Activated CD4-positive, alpha-beta memory T cell treated with anti-CD3 and anti-CD28 coated beads for 36 hours (primary cell): ENCODE measurements at regions not wholly inside any gene's neighbourhood (a gene's known extent, or its start where the extent isn't known, plus 50 kb on each side); places are given as distances from the start of the nearest gene placed in this dataset.

ENCODE experiments used
- CTCF ChIA-PET: fragments of 350-600 bp; sonication (Branson Sonifier 250); formaldehyde crosslinking; loops from one replicate; lab custom pipeline; 2021; ENCODE audit warnings: antibody characterized with exemption, inconsistent platforms; lab: Charles Lee
- POLR2A ChIA-PET: fragments of 350-600 bp; sonication (Branson Sonifier 250); formaldehyde crosslinking; loops from one replicate; lab custom pipeline; 2021; ENCODE audit warnings: antibody characterized with exemption; lab: Charles Lee
- DNase-seq: peaks from one replicate; pipeline ENCODE4 v3.0.0-alpha.2; 2020
- H3K27ac Mint-ChIP-seq: one replicate; pipeline ENCODE4 v1.8.0; 2021; ENCODE audit warnings: mixed read lengths
- H3K27me3 Mint-ChIP-seq: one replicate; pipeline ENCODE4 v1.8.0; 2021; ENCODE audit warnings: mixed read lengths
- H3K36me3 Mint-ChIP-seq: one replicate; pipeline ENCODE4 v1.8.0; 2021; ENCODE audit warnings: mixed read lengths
- H3K4me1 Mint-ChIP-seq: one replicate; pipeline ENCODE4 v1.8.0; 2021; ENCODE audit warnings: low read depth, mixed read lengths
- H3K4me3 Mint-ChIP-seq: one replicate; pipeline ENCODE4 v1.8.0; 2021; ENCODE audit warnings: mild to moderate bottlenecking, mixed read lengths
- H3K9me3 Mint-ChIP-seq: one replicate; pipeline ENCODE4 v1.8.0; 2021; ENCODE audit warnings: mixed read lengths
- intact Hi-C: fragments of 100-400 bp; cut with micrococcal nuclease; formaldehyde crosslinking; loops from one replicate; pipeline ENCODE4 v1.15.1; 2023

DNA sequence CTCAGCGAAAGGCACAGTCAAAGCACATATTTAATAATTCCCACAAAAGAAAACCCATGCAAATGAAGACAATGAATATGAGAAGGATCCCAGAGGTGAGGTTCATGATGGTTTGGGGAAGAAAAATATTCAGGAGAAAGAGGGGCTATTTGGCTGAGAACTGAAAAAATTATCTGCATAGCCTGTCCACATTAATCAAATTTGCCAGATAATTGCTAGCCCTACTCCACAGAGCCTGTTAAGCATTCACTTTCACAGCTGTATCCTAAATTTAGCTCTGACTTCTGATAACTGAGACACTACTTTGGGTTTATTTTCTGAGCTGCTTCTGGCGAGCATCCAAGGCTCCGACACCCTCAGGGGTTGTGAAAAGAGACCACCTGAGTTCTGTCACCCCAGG is 176.2 kb downstream of the HERPUD2 start:
- H3K4me1 Mint-ChIP-seq, result no peaks in the 10 kb centered on the region
- H3K27ac Mint-ChIP-seq, result no peak overlapping the region
- no peak overlapping the region for H3K4me3 Mint-ChIP-seq
- H3K9me3 Mint-ChIP-seq, result no peaks in the 10 kb centered on the region
- intact Hi-C loops, result no loop called here
- POLR2A ChIA-PET, result no interaction called here
- peaks cover 5% of the 10 kb centered on the region for H3K27me3 Mint-ChIP-seq
- H3K36me3 Mint-ChIP-seq, result no peaks in the 10 kb centered on the region
- no peak for DNase-seq
- CTCF ChIA-PET, result interaction anchor here (1.0 to 3.6 kb wide), 4 partner anchors 13 to 94 kb away, joined by 3 to 23 read pairs (median 6); no protein-coding TSS in a partner anchor

DNA sequence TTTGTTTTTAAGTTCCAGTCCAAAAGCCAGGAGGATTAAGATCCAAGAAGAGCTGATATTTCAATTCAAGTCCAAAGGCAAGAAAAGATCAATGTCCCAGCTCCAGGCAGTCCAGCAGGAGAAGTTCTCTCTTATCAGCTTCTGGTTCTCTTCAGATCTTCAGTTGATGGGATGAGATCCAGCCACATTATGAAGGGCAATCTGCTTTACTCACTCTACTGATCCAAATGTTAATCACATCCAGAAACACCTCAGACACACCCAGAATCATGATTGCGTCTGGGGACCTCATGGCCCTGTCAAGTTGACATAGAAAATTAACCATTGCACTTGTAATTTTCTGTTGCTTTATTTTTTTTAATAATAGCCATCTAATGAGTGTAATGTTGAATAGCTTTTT is 178.4 kb downstream of the HERPUD2 start:
- DNase-seq, result no peak
- ChIA-PET POLR2A (no interaction called here), CTCF (interaction anchor here (0.6 to 1.2 kb wide), 2 partner anchors 8 to 615 kb away, joined by 3 read pairs; no protein-coding TSS in a partner anchor)
- H3K4me1 Mint-ChIP-seq, result no peaks in the 10 kb centered on the region
- intact Hi-C loops, result no loop called here
- no peaks in the 10 kb centered on the region for H3K36me3 Mint-ChIP-seq
- no peaks in the 10 kb centered on the region for H3K9me3 Mint-ChIP-seq
- H3K27me3 Mint-ChIP-seq, result peaks cover 2% of the 10 kb centered on the region
- no peak overlapping the region for H3K4me3 Mint-ChIP-seq
- no peak overlapping the region for H3K27ac Mint-ChIP-seq

DNA sequence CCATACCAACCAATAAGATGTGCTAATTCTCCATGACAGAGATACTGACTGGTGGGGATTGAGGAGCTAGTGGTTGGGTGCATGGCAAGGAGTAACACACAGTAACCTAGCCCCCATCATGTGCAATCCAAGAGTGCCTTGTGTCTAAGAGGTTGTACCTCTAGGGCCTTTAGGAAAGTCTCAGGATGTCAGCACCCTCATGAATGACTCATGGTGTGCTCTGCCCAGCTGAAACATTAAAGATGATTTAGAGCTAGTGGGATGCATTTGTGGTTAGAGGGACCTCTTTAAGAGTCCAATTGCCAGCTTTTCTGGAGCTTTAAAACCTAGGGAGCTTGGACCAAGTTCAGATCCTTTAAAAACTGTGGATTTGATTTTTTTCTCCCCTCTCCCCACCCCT is 181.1 kb downstream of the HERPUD2 start:
- no peak overlapping the region for H3K4me3 Mint-ChIP-seq
- CTCF ChIA-PET, result interaction anchor here (1.0 to 1.4 kb wide), 3 partner anchors 11 to 110 kb away, joined by 3 to 4 read pairs (median 3); no protein-coding TSS in a partner anchor
- POLR2A ChIA-PET, result no interaction called here

DNA sequence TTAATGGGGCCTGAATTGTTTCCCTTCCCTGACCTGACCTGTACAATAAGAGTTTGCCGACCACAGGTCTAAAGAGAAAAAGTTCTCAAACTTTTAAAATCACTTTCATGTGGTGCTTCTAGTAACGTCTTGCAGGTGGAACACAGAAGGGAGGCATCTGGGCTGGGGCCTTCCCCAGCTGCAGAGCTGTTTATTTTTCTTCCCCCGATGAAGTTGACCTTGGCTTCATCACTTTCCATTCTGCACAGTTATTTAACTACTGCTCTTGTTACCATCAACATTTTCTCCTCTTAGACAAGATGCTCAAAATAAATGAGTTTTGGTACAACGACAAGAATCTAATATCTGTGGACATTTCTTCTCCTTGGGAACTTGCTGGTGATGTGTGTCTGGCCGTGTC is 181.7 kb downstream of the HERPUD2 start:
- no peaks in the 10 kb centered on the region for H3K9me3 Mint-ChIP-seq
- H3K27ac Mint-ChIP-seq, result no peak overlapping the region
- H3K4me3 Mint-ChIP-seq, result no peak overlapping the region
- H3K27me3 Mint-ChIP-seq, result peaks cover 11% of the 10 kb centered on the region
- POLR2A ChIA-PET, result no interaction called here
- no peak for DNase-seq
- intact Hi-C loops, result no loop called here
- no peaks in the 10 kb centered on the region for H3K4me1 Mint-ChIP-seq
- no peaks in the 10 kb centered on the region for H3K36me3 Mint-ChIP-seq
- CTCF ChIA-PET, result interaction anchor here (1.0 to 1.4 kb wide), 2 partner anchors 11 to 88 kb away, joined by 3 to 4 read pairs; no protein-coding TSS in a partner anchor

More for the DNA sequence above, 181.1 kb downstream of the HERPUD2 start:
- Mint-ChIP-seq H3K27ac (no peak overlapping the region), H3K36me3 (no peaks in the 10 kb centered on the region), H3K4me1 (no peaks in the 10 kb centered on the region), H3K9me3 (no peaks in the 10 kb centered on the region), H3K27me3 (peaks cover 11% of the 10 kb centered on the region)
- no peak for DNase-seq
- intact Hi-C loops, result no loop called here

DNA sequence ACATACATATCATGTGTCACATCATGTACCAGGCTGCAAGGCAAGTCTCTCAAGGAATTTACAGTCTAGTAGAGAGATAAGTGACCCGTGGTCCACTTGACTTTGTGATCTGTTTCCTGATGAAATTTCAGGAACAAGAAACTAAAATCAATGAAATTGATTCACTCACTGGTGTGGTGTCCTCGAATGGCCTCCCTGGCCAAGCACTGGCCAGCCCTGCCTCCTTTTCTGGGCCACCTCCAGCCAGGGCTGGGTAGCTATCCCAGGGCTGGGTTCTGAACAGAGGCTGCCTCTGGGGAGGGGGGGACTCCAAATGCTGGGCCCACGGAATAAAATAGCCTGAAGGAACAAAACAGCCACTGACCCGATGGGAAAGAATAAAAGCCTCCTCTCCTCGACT is 182.2 kb downstream of the HERPUD2 start:
- Mint-ChIP-seq H3K9me3 (no peaks in the 10 kb centered on the region), H3K4me1 (no peaks in the 10 kb centered on the region), H3K27ac (no peak overlapping the region), H3K27me3 (peaks cover 11% of the 10 kb centered on the region), H3K36me3 (no peaks in the 10 kb centered on the region), H3K4me3 (no peak overlapping the region)
- ChIA-PET POLR2A (no interaction called here), CTCF (no interaction called here)
- intact Hi-C loops, result no loop called here
- DNase-seq, result no peak

DNA sequence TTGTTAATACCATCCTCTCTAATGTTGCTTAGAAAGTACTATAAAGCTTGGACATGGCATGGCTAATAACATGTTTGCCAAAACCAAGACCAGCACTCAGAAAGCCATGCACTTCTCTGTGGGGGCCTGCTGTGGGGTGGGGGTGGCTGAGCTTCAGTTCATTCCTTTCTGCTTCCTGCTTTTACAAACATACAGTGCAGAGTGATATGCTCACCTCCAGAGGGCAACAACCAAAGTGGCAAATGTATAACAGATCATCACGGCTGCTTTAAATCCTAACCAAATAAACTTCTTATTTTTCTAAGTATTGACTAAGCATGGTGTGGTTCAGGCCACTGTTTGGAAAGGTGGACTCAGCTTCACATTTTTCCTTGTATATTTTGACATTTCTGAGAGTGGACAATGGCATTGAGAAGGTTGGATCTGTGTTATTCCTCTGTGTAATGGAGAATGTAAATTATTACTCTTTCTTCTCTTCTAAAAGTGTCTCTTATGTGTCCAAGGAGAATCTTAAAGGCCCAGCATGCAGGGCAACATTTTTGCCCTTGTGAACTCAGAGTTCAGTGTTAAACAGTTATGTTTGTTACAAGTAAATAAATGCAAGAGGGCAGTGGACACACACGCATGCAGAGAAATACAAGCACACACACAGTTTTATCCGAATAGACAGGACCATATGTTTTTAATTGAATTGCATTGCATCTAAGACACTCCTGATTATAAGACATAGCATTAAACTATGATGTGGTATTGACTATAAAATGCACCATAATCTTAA is 186.1 kb downstream of the HERPUD2 start:
- no peaks in the 10 kb centered on the region for H3K36me3 Mint-ChIP-seq
- no peak overlapping the region for H3K27ac Mint-ChIP-seq
- no peaks in the 10 kb centered on the region for H3K9me3 Mint-ChIP-seq
- intact Hi-C loops, result no loop called here
- H3K4me1 Mint-ChIP-seq, result no peaks in the 10 kb centered on the region
- peaks cover 11% of the 10 kb centered on the region for H3K27me3 Mint-ChIP-seq
- H3K4me3 Mint-ChIP-seq, result no peak overlapping the region
- no peak for DNase-seq
- POLR2A ChIA-PET, result no interaction called here
- CTCF ChIA-PET, result interaction anchor here (0.8 to 1.8 kb wide), 2 partner anchors 8 to 29 kb away, joined by 3 to 6 read pairs; no protein-coding TSS in a partner anchor

DNA sequence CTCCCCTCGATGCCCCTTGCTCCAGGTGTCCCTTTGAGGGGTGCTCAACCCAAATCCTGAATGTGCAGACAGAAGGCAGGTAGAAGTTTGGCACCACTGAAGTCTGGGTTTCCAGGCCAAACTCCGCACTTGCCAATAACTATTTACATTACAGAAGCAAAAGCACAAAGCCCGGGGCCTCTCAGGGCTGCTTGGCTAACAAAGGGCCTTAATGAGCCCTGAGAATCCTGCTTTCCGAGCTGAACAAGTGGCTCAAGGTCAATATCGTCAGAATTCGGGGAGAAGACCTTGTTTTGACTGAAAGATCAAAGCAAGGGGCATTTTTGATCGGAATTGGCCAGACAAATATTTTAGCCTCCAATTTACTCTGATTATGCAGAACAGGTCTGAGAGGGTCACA is 189.9 kb downstream of the HERPUD2 start:
- ChIA-PET POLR2A (no interaction called here), CTCF (interaction anchor here (1.9 kb wide), 1 partner anchor 15 kb away, joined by 8 read pairs; no protein-coding TSS in a partner anchor)
- no peaks in the 10 kb centered on the region for H3K4me1 Mint-ChIP-seq
- peaks cover 8% of the 10 kb centered on the region for H3K27me3 Mint-ChIP-seq
- no peaks in the 10 kb centered on the region for H3K36me3 Mint-ChIP-seq
- no peak overlapping the region for H3K4me3 Mint-ChIP-seq
- H3K27ac Mint-ChIP-seq, result no peak overlapping the region
- DNase-seq, result no peak
- H3K9me3 Mint-ChIP-seq, result no peaks in the 10 kb centered on the region
- intact Hi-C loops, result no loop called here

DNA sequence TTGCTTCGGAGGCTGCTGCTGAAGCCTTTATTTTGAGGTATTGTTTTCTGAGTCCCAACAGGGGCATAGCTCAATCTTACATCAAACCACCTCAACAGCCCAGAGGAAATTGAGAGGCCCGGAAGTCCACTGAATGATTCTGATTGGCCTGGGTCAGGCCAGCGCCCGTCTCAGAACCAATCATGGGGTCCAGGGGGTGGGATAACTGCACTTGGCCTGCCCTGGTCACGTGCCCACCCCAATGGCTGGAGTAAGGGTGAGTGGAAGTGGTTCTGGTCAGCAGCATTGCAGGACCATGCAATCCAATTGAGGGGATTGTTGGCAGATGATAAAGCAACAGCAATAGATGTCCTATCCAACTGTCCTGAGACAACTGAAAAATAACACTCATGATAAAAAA is 190.6 kb downstream of the HERPUD2 start:
- CTCF ChIA-PET, result no interaction called here
- intact Hi-C loops, result no loop called here
- H3K4me1 Mint-ChIP-seq, result no peaks in the 10 kb centered on the region
- peaks cover 3% of the 10 kb centered on the region for H3K27me3 Mint-ChIP-seq
- H3K9me3 Mint-ChIP-seq, result no peaks in the 10 kb centered on the region
- no peak for DNase-seq
- no peaks in the 10 kb centered on the region for H3K36me3 Mint-ChIP-seq
- no peak overlapping the region for H3K27ac Mint-ChIP-seq
- H3K4me3 Mint-ChIP-seq, result no peak overlapping the region
- POLR2A ChIA-PET, result no interaction called here

DNA sequence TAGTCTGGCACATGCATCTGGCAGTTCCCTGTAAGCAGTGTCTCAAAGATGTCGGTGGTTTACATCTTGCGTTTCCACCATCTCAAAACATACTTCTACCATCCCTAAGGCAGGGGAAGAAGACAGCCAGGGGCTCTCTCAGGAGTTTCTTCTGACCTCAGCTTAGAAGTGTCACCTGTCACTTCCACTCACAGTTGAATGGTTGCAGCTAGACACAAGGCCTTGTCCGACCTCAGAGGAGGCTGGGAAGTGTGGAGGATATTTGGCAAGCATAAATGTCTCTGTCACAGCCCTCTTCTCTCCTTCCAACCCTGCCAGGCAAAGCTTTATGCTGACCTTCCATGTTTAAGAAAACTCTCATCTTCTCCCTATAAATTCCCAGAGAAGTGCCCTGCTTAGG is 193.3 kb downstream of the HERPUD2 start:
- ChIA-PET POLR2A (no interaction called here), CTCF (no interaction called here)
- Mint-ChIP-seq H3K4me3 (no peak overlapping the region), H3K4me1 (no peaks in the 10 kb centered on the region), H3K27me3 (peaks cover 5% of the 10 kb centered on the region), H3K27ac (no peak overlapping the region), H3K36me3 (no peaks in the 10 kb centered on the region), H3K9me3 (no peaks in the 10 kb centered on the region)
- no peak for DNase-seq
- intact Hi-C loops, result no loop called here

DNA sequence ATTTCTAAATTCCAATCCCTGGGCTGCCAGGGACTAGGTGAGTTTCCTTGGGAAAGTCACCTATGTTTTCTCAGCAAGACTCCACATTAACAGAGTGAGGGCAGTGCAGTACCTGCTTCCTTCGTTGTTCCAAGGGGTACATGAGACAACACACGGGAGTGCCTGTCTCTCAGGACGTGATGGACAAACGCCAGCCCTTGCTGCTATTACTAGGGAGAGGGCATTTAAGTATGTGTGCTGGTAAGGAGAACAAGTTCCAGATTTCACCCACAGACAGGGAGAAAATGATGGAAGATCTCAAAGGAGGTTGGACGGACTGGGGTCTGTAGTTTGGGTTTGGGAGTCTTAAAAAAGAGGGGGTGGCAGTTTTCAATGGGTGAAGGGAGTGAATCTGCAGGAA is 195.7 kb downstream of the HERPUD2 start:
- Mint-ChIP-seq H3K36me3 (no peaks in the 10 kb centered on the region), H3K27me3 (peaks cover 5% of the 10 kb centered on the region), H3K4me1 (no peaks in the 10 kb centered on the region), H3K27ac (no peak overlapping the region), H3K4me3 (no peak overlapping the region), H3K9me3 (no peaks in the 10 kb centered on the region)
- POLR2A ChIA-PET, result no interaction called here
- CTCF ChIA-PET, result interaction anchor here (0.7 kb wide), 1 partner anchor 125 kb away, joined by 3 read pairs; no protein-coding TSS in a partner anchor
- DNase-seq, result no peak
- intact Hi-C loops, result no loop called here

DNA sequence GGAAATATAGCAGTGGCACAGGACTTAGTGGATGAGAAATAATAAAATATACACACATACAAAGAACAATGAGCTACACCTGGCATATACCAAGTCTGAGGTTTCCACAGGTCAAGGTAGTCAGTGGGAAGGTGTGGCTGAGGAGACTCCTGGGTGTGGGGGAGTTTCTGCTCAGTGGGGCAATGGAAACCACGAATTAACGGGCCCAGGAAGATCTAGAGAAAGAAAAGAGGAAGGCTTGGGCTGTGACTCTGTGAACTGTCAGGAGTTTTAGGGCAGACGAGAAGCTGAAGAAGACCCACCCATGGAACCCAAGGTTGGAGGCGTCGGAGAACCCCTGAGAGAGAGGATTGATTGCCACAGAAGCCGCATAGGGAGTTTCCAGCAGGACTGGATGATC is 196.5 kb downstream of the HERPUD2 start:
- Mint-ChIP-seq H3K4me1 (no peaks in the 10 kb centered on the region), H3K27ac (no peak overlapping the region), H3K9me3 (no peaks in the 10 kb centered on the region), H3K4me3 (no peak overlapping the region), H3K36me3 (no peaks in the 10 kb centered on the region), H3K27me3 (peaks cover 7% of the 10 kb centered on the region)
- POLR2A ChIA-PET, result no interaction called here
- no peak for DNase-seq
- intact Hi-C loops, result no loop called here
- CTCF ChIA-PET, result interaction anchor here (1.0 kb wide), 1 partner anchor 22 kb away, joined by 4 read pairs; no protein-coding TSS in a partner anchor

DNA sequence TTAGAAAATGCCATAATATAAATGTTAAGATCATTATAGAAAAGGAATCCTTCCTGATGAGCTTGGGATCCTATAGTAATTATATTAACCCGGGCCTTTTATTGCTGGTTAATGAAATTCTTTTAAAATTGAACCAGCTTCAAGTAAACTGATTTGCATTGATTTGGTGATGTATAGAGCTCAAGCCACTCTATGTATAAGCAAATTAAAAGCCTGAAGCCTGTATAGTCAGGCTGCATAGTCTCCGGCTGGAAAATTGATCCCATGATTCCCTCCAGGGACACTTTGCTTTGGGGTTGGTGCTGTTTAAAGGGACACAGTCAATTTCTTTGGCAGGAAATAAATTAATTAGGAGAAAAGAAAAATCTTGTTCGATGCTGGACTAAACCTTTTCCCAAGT is 199.1 kb downstream of the HERPUD2 start:
- ChIA-PET CTCF (no interaction called here), POLR2A (no interaction called here)
- intact Hi-C loops, result no loop called here
- H3K36me3 Mint-ChIP-seq, result no peaks in the 10 kb centered on the region
- no peak overlapping the region for H3K4me3 Mint-ChIP-seq
- H3K9me3 Mint-ChIP-seq, result no peaks in the 10 kb centered on the region
- no peak for DNase-seq
- H3K27me3 Mint-ChIP-seq, result peaks cover 10% of the 10 kb centered on the region
- no peak overlapping the region for H3K27ac Mint-ChIP-seq
- H3K4me1 Mint-ChIP-seq, result no peaks in the 10 kb centered on the region

DNA sequence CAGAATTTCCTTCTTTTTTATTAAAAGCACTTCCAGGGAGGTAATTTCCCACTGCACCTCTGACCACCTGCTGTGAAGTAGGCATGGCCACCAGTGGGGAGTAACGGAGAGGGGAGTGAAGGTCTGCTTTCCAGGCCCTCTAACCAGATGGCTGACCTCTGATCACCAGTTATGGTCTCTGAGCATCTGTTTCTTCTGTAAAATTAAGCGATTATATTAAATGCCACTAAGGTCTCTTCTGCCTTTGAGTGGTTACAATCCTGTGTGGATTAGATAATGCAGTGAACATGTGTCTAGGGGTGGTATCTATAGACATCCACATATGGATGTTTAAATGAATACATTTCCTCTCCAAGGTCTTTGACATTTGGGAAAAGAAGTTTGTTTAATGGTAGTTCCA is 199.6 kb downstream of the HERPUD2 start:
- CTCF ChIA-PET, result no interaction called here
- no peak for DNase-seq
- H3K4me1 Mint-ChIP-seq, result no peaks in the 10 kb centered on the region
- H3K36me3 Mint-ChIP-seq, result no peaks in the 10 kb centered on the region
- no peaks in the 10 kb centered on the region for H3K9me3 Mint-ChIP-seq
- no peak overlapping the region for H3K4me3 Mint-ChIP-seq
- no peak overlapping the region for H3K27ac Mint-ChIP-seq
- POLR2A ChIA-PET, result no interaction called here
- peaks cover 9% of the 10 kb centered on the region for H3K27me3 Mint-ChIP-seq
- intact Hi-C loops, result no loop called here
